Smooth muscle cell (in vitro differentiated cells): ENCODE measurements at regions not wholly inside any gene's neighbourhood (a gene's known extent, or its start where the extent isn't known, plus 50 kb on each side); places are given as distances from the start of the nearest gene placed in this dataset.

Source experiments
- DNase-seq: peaks from one replicate; lab custom pipeline; 2025; ENCODE audit not compliant: unreplicated experiment; lab: John Stamatoyannopoulos, UW
- H2AFZ ChIP-seq: fragments of 200-600 bp; sonication (generic); 2 replicates; pipeline ENCODE4 v1.6.0; 2016; ENCODE audit warnings: antibody characterized with exemption, low read depth, mild to moderate bottlenecking
- H3F3A ChIP-seq: fragments of 200-600 bp; sonication (generic); 2 replicates; pipeline ENCODE4 v1.6.0; 2017; ENCODE audit warnings: antibody characterized with exemption, low read depth
- H3K27ac ChIP-seq: fragments of 200-600 bp; sonication (generic); 2 replicates; pipeline ENCODE4 v1.5.1; 2016; ENCODE audit warnings: low read depth, mild to moderate bottlenecking
- H3K27me3 ChIP-seq: fragments of 200-600 bp; sonication (generic); 2 replicates; pipeline ENCODE4 v1.6.1; 2016; ENCODE audit warnings: low read depth, mild to moderate bottlenecking
- H3K36me3 ChIP-seq: fragments of 200-600 bp; sonication (generic); 2 replicates; pipeline ENCODE4 v1.5.1; 2016; ENCODE audit warnings: low read depth
- H3K4me1 ChIP-seq: fragments of 200-600 bp; sonication (generic); 2 replicates; pipeline ENCODE4 v1.5.1; 2016; ENCODE audit warnings: low read depth
- H3K4me2 ChIP-seq: fragments of 200-600 bp; sonication (generic); 2 replicates; pipeline ENCODE4 v1.6.0; 2016; ENCODE audit warnings: mild to moderate bottlenecking
- H3K4me3 ChIP-seq: fragments of 200-600 bp; sonication (generic); 2 replicates; pipeline ENCODE4 v1.5.1; 2016; ENCODE audit warnings: mild to moderate bottlenecking
- H3K79me2 ChIP-seq: fragments of 200-600 bp; sonication (generic); 2 replicates; pipeline ENCODE4 v1.6.0; 2016; ENCODE audit warnings: low read depth, mild to moderate bottlenecking
- H3K9ac ChIP-seq: fragments of 200-600 bp; sonication (generic); 2 replicates; pipeline ENCODE4 v1.6.0; 2016; ENCODE audit warnings: low read depth
- H3K9me3 ChIP-seq: fragments of 200-600 bp; sonication (generic); replicated peaks from 2 replicates; pipeline ENCODE4 v1.5.1; 2016; ENCODE audit warnings: low read depth
- H4K20me1 ChIP-seq: fragments of 200-600 bp; sonication (generic); 2 replicates; pipeline ENCODE4 v1.6.0; 2016; ENCODE audit warnings: low read depth
- WGBS: methylation state at CpG from one replicate; pipeline ENCODE4 v1.1.7; 2016; ENCODE audit warnings: low lambda C conversion rate; 5-methylcytosine and 5-hydroxymethylcytosine counted together
- TF ChIP-seq, protein P1 (sequence below): fragments of 200-600 bp; sonication (generic); IDR thresholded peaks from 2 replicates; pipeline ENCODE4 v1.5.1; 2017; ENCODE audit warnings: borderline replicate concordance, mild to moderate bottlenecking, antibody characterized with exemption; ENCODE audit not compliant: insufficient read depth, poor library complexity, severe bottlenecking

DNA sequence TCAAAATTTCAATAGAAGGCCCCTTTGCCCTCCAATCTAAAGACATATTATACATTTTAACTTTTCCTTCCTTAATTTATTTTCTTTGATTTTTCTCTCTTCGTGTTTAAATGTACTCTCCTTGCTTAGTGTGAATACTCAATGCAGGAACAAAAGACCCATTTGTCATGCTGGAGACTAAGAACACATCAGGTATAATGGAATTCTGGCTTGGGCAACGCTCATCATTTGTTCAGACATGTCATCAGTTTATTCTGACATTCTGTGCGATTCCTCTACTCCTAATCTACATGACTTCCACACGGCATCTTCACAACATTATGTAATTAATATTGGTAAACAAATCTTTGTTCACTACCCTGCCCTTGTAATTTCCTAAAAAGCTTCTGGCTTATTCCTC is 136.6 kb upstream of the LRRN1 start:
- H3K4me1 ChIP-seq: no peaks in the 10 kb centered on the region
- peaks cover 5% of the 10 kb centered on the region for H3F3A ChIP-seq
- H3K27ac ChIP-seq: no peak overlapping the region
- 88% methylated on average over 4 of the region's 4 CpGs for WGBS
- H3K36me3 ChIP-seq: no peaks in the 10 kb centered on the region
- no peaks in the 10 kb centered on the region for H3K27me3 ChIP-seq
- no peaks in the 10 kb centered on the region for H3K79me2 ChIP-seq
- H3K4me3 ChIP-seq: no peak overlapping the region
- H4K20me1 ChIP-seq: no peaks in the 10 kb centered on the region
- no peak overlapping the region for H3K4me2 ChIP-seq
- no peak overlapping the region for H2AFZ ChIP-seq
- no peaks in the 10 kb centered on the region for H3K9me3 ChIP-seq
- TF ChIP-seq, protein P1, sequence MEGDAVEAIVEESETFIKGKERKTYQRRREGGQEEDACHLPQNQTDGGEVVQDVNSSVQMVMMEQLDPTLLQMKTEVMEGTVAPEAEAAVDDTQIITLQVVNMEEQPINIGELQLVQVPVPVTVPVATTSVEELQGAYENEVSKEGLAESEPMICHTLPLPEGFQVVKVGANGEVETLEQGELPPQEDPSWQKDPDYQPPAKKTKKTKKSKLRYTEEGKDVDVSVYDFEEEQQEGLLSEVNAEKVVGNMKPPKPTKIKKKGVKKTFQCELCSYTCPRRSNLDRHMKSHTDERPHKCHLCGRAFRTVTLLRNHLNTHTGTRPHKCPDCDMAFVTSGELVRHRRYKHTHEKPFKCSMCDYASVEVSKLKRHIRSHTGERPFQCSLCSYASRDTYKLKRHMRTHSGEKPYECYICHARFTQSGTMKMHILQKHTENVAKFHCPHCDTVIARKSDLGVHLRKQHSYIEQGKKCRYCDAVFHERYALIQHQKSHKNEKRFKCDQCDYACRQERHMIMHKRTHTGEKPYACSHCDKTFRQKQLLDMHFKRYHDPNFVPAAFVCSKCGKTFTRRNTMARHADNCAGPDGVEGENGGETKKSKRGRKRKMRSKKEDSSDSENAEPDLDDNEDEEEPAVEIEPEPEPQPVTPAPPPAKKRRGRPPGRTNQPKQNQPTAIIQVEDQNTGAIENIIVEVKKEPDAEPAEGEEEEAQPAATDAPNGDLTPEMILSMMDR: no peak
- H3K9ac ChIP-seq: no peak overlapping the region
- no peak for DNase-seq

DNA sequence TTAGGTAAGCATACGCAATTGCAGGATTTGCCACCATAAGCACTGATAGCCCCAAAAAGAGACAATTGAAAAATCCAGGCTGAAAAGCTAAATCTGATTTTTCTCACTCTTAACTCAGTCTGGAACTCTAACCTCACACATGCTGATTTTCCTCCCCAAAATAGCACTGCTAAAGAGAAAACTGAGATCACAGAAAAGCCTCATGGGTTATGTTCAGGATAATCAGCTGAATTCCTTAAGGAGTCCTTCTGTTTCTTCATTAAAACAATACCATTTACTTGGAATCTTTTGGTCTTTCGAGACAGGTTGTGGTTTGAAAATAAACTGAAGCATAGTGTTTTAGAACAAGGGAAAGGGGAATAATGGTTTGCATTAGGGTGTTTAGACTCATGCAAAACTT is 144.3 kb upstream of the LRRN1 start:
- no peaks in the 10 kb centered on the region for H3K79me2 ChIP-seq
- no peaks in the 10 kb centered on the region for H4K20me1 ChIP-seq
- no peaks in the 10 kb centered on the region for H3K36me3 ChIP-seq
- H2AFZ ChIP-seq: no peak overlapping the region
- no peak overlapping the region for H3K4me2 ChIP-seq
- no peaks in the 10 kb centered on the region for H3K9me3 ChIP-seq
- H3K27ac ChIP-seq: no peak overlapping the region
- WGBS: 87% methylated on average over 2 of the region's 2 CpGs
- no peak overlapping the region for H3K9ac ChIP-seq
- no peaks in the 10 kb centered on the region for H3K4me1 ChIP-seq
- no peak overlapping the region for H3K4me3 ChIP-seq
- H3K27me3 ChIP-seq: no peaks in the 10 kb centered on the region
- TF ChIP-seq, protein P1: no peak
- DNase-seq: no peak
- H3F3A ChIP-seq: no peaks in the 10 kb centered on the region

DNA sequence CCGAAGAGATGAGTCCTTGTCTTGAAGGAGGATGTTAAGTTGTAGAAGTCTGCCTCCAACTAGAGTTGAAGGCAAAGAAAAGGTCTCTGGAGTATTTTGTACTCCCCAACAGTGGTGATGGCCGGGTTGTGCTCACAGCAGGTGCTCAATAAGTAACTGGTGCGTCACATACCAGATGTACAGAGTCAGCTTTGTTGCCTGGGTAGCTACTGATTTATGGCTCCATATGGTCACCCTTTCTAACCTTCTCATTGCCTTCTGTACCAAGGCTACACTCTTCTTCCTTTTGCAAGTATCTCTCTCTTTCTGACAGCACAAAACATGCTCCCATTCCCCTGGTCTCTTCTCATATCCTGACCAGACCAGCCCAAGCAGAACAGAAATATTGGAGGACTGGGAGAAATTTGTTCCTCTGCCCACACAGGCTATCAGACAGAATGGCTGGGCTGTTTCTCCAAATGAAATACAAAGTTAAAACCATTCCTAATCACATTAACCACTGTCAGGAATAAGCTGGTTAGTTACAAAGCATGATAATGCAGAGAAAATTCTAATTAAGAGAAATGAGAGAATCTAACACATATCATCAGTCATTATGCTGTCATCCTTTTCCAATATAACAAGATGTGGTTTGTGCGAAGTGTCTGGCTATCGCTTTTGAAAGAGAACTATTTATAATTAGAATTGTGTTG is 150.1 kb upstream of the LRRN1 start:
- H3K9me3 ChIP-seq: no peaks in the 10 kb centered on the region
- WGBS: 95% methylated on average over 5 of the region's 5 CpGs

More for the DNA sequence above, 150.1 kb upstream of the LRRN1 start:
- H2AFZ ChIP-seq: no peak overlapping the region
- no peak for DNase-seq
- TF ChIP-seq, protein P1: no peak
- no peaks in the 10 kb centered on the region for H3F3A ChIP-seq
- H3K4me3 ChIP-seq: no peak overlapping the region
- H3K4me2 ChIP-seq: no peak overlapping the region
- peaks cover 5% of the 10 kb centered on the region for H3K27me3 ChIP-seq
- no peaks in the 10 kb centered on the region for H4K20me1 ChIP-seq
- no peaks in the 10 kb centered on the region for H3K4me1 ChIP-seq
- H3K27ac ChIP-seq: no peak overlapping the region
- no peaks in the 10 kb centered on the region for H3K36me3 ChIP-seq
- no peaks in the 10 kb centered on the region for H3K79me2 ChIP-seq
- no peak overlapping the region for H3K9ac ChIP-seq
